WTC11 (cell line): ENCODE measurements at regions not wholly inside any gene's neighbourhood (a gene's known extent, or its start where the extent isn't known, plus 50 kb on each side); places are given as distances from the start of the nearest gene placed in this dataset.
A peak's percentile ranks its signal among the peaks of the same experiment; 100 is the strongest.

Source experiments
- ATAC-seq: fragments of 200-7000 bp; cut with Tn5 transposase; 2 replicates; pipeline ENCODE4 v1.10.0; 2021; ENCODE audit warnings: mild to moderate bottlenecking, moderate library complexity
- CTCF ChIA-PET: fragments of 300-600 bp; sonication (Branson Sonifier 250); formaldehyde crosslinking; loops from one replicate; lab custom pipeline; 2021; ENCODE audit warnings: antibody characterized with exemption; lab: Charles Lee
- POLR2A ChIA-PET: fragments of 350-600 bp; sonication (Branson Sonifier 250); formaldehyde crosslinking; loops from one replicate; lab custom pipeline; 2021; ENCODE audit warnings: antibody characterized with exemption; lab: Charles Lee
- DNase-seq: peaks from one replicate; pipeline ENCODE4 v3.0.0; 2021; ENCODE audit warnings: low spot score
- H3K27ac Mint-ChIP-seq: 2 replicates; pipeline ENCODE4 v1.8.0; 2021; ENCODE audit warnings: mixed read lengths
- H3K27me3 Mint-ChIP-seq: 2 replicates; pipeline ENCODE4 v1.8.0; 2021; ENCODE audit warnings: low read depth, mild to moderate bottlenecking, moderate library complexity, mixed read lengths
- H3K36me3 Mint-ChIP-seq: 2 replicates; pipeline ENCODE4 v1.8.0; 2021; ENCODE audit warnings: mixed read lengths
- H3K4me1 Mint-ChIP-seq: 2 replicates; pipeline ENCODE4 v1.8.0; 2022; ENCODE audit warnings: mixed read lengths
- H3K4me3 Mint-ChIP-seq: 2 replicates; pipeline ENCODE4 v1.8.0; 2021; ENCODE audit warnings: mild to moderate bottlenecking, moderate library complexity, mixed read lengths
- H3K9me3 Mint-ChIP-seq: 2 replicates; pipeline ENCODE4 v1.8.0; 2021; ENCODE audit warnings: mixed read lengths
- KAT7 ChIP-seq: sonication (generic); formaldehyde crosslinking; IDR thresholded peaks from 2 replicates; pipeline ENCODE4 v1.8.1; 2023; ENCODE audit warnings: missing genetic modification reagents, mild to moderate bottlenecking, borderline replicate concordance
- SMAD3 ChIP-seq: sonication (generic); formaldehyde crosslinking; IDR thresholded peaks from 2 replicates; pipeline ENCODE4 v1.8.0; 2022; ENCODE audit warnings: missing genetic modification reagents, mild to moderate bottlenecking, borderline replicate concordance
- SP1 ChIP-seq: sonication (generic); formaldehyde crosslinking; conservative IDR thresholded peaks from 2 replicates; pipeline ENCODE4 v1.8.1; 2022; ENCODE audit warnings: missing genetic modification reagents
- ZNF219 ChIP-seq: sonication (generic); formaldehyde crosslinking; IDR thresholded peaks from 2 replicates; pipeline ENCODE4 v1.8.0; 2023; ENCODE audit warnings: missing genetic modification reagents, mild to moderate bottlenecking, borderline replicate concordance
- ZSCAN18 ChIP-seq: fragments of 250-450 bp; sonication (Bioruptor Pico); IDR thresholded peaks from 2 replicates; pipeline ENCODE4 v2.1.2; 2022; ENCODE audit warnings: mild to moderate bottlenecking, moderate library complexity
- TF ChIP-seq, protein P1 (sequence below): sonication (generic); formaldehyde crosslinking; IDR thresholded peaks from 2 replicates; pipeline ENCODE4 v1.8.0; 2023; ENCODE audit warnings: missing genetic modification reagents, mild to moderate bottlenecking, borderline replicate concordance
- TF ChIP-seq, protein P2 (sequence below): fragments of 250-450 bp; sonication (Bioruptor Pico); conservative IDR thresholded peaks from 2 replicates; pipeline ENCODE4 v1.9.0; 2021; ENCODE audit warnings: mild to moderate bottlenecking
- TF ChIP-seq, protein P3 (sequence below): sonication (generic); formaldehyde crosslinking; IDR thresholded peaks from 2 replicates; pipeline ENCODE4 v1.8.1; 2023; ENCODE audit warnings: mild to moderate bottlenecking, moderate library complexity, missing genetic modification reagents
- TF ChIP-seq, protein P4 (sequence below): sonication (generic); formaldehyde crosslinking; conservative IDR thresholded peaks from 2 replicates; pipeline ENCODE4 v1.8.1; 2023; ENCODE audit warnings: mild to moderate bottlenecking, low read depth, missing genetic modification reagents, moderate library complexity

DNA sequence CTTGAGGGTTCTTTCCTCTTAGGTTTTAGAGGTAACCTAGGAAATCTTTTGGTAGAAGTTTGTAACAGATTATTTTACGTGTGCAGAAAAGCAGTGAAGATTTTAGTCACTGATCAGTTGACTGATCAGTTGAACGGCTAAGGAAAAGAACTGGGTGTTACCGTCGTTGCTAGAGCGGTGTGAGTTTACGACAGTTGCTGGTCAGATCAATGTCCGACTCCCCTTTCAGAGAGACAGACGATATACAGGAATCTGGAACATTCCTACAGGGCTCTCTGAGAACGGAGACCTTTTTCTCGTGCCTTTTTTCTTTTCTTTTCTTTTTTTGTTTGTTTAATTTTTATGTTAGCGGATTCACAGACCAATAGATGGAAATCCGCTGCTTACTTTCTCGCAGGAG lies 132.1 kb upstream of the ZNF184 start (continued):
- TF ChIP-seq ZSCAN18 (CRISPR knock-in tag) (no peak), SMAD3 (CRISPR knock-in tag) (no peak), SP1 (CRISPR knock-in tag) (no peak)
- TF ChIP-seq, protein P1, sequence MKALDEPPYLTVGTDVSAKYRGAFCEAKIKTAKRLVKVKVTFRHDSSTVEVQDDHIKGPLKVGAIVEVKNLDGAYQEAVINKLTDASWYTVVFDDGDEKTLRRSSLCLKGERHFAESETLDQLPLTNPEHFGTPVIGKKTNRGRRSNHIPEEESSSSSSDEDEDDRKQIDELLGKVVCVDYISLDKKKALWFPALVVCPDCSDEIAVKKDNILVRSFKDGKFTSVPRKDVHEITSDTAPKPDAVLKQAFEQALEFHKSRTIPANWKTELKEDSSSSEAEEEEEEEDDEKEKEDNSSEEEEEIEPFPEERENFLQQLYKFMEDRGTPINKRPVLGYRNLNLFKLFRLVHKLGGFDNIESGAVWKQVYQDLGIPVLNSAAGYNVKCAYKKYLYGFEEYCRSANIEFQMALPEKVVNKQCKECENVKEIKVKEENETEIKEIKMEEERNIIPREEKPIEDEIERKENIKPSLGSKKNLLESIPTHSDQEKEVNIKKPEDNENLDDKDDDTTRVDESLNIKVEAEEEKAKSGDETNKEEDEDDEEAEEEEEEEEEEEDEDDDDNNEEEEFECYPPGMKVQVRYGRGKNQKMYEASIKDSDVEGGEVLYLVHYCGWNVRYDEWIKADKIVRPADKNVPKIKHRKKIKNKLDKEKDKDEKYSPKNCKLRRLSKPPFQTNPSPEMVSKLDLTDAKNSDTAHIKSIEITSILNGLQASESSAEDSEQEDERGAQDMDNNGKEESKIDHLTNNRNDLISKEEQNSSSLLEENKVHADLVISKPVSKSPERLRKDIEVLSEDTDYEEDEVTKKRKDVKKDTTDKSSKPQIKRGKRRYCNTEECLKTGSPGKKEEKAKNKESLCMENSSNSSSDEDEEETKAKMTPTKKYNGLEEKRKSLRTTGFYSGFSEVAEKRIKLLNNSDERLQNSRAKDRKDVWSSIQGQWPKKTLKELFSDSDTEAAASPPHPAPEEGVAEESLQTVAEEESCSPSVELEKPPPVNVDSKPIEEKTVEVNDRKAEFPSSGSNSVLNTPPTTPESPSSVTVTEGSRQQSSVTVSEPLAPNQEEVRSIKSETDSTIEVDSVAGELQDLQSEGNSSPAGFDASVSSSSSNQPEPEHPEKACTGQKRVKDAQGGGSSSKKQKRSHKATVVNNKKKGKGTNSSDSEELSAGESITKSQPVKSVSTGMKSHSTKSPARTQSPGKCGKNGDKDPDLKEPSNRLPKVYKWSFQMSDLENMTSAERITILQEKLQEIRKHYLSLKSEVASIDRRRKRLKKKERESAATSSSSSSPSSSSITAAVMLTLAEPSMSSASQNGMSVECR (CRISPR knock-in tag): no peak
- TF ChIP-seq, protein P2, sequence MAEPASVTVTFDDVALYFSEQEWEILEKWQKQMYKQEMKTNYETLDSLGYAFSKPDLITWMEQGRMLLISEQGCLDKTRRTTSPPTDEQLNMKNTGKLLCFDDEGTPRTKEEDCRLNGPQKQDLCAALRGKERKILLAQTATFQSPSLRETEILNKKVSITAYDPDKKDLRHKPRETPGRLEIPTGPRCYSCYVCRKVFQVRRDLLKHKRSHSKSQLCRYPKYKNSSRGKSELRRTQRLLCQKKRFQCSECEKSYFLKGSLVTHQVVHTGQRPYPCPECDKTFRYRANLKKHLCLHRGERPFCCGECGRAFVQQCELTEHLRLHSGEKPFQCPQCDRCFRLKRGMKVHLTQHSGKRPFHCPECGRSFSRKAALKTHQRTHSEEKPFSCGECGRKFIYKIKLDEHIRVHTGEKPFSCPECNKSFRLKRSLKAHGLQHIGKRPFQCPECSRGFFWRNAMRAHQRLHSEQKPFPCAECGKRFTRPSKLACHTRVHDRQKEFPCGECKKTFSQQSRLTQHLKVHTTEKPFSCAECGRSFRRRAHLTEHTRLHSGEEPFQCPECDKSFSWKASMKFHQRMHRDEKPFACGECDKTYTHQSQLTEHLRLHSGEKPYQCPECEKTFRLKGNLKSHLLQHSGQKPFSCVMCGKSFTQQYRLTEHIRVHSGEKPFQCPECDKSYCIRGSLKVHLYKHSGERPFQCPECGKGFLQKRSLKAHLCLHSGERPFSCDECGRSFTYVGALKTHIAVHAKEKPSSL (CRISPR knock-in tag): no peak

- POLR2A ChIA-PET: interaction anchor here (0.7 to 0.9 kb wide), 3 partner anchors 57 to 289 kb away, joined by 3 to 8 read pairs (median 3); no protein-coding TSS in a partner anchor
- DNase-seq (peak; percentile 59), ATAC-seq (peak; percentile 55)
- TF ChIP-seq, protein P3, sequence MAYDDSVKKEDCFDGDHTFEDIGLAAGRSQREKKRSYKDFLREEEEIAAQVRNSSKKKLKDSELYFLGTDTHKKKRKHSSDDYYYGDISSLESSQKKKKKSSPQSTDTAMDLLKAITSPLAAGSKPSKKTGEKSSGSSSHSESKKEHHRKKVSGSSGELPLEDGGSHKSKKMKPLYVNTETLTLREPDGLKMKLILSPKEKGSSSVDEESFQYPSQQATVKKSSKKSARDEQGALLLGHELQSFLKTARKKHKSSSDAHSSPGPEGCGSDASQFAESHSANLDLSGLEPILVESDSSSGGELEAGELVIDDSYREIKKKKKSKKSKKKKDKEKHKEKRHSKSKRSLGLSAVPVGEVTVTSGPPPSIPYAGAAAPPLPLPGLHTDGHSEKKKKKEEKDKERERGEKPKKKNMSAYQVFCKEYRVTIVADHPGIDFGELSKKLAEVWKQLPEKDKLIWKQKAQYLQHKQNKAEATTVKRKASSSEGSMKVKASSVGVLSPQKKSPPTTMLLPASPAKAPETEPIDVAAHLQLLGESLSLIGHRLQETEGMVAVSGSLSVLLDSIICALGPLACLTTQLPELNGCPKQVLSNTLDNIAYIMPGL (CRISPR knock-in tag): no peak
- 0 out of 2 replicates have a peak, but pooled peaks have one; percentile 7 for TF ChIP-seq KAT7 (CRISPR knock-in tag)
- no peak for TF ChIP-seq ZNF219 (CRISPR knock-in tag)
- TF ChIP-seq, protein P4, sequence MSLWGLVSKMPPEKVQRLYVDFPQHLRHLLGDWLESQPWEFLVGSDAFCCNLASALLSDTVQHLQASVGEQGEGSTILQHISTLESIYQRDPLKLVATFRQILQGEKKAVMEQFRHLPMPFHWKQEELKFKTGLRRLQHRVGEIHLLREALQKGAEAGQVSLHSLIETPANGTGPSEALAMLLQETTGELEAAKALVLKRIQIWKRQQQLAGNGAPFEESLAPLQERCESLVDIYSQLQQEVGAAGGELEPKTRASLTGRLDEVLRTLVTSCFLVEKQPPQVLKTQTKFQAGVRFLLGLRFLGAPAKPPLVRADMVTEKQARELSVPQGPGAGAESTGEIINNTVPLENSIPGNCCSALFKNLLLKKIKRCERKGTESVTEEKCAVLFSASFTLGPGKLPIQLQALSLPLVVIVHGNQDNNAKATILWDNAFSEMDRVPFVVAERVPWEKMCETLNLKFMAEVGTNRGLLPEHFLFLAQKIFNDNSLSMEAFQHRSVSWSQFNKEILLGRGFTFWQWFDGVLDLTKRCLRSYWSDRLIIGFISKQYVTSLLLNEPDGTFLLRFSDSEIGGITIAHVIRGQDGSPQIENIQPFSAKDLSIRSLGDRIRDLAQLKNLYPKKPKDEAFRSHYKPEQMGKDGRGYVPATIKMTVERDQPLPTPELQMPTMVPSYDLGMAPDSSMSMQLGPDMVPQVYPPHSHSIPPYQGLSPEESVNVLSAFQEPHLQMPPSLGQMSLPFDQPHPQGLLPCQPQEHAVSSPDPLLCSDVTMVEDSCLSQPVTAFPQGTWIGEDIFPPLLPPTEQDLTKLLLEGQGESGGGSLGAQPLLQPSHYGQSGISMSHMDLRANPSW (CRISPR knock-in tag): no peak
- peak overlapping the region; percentile 94 for H3K4me3 Mint-ChIP-seq
- peaks cover 35% of the 10 kb centered on the region for H3K27me3 Mint-ChIP-seq
- CTCF ChIA-PET: interaction anchor here (0.7 to 1.5 kb wide), 10 partner anchors 10 to 387 kb away, joined by 3 to 13 read pairs (median 4); no protein-coding TSS in a partner anchor
- no peaks in the 10 kb centered on the region for H3K9me3 Mint-ChIP-seq
- peaks cover 10% of the 10 kb centered on the region for H3K4me1 Mint-ChIP-seq
- H3K36me3 Mint-ChIP-seq: no peaks in the 10 kb centered on the region
- H3K27ac Mint-ChIP-seq: 0 out of 2 replicates have a peak overlapping the region, but pooled peaks have one; percentile 19
Observed at GRCh38 chr6:27601668-27602254, 128.9 kb upstream of the ZNF184 start.
